ENCODE measurements at regions not wholly inside any gene's neighbourhood (a gene's known extent, or its start where the extent isn't known, plus 50 kb on each side); places are given as distances from the start of the nearest gene placed in this dataset.
A peak's percentile ranks its signal among the peaks of the same experiment; 100 is the strongest.
"Not testable (repeated sequence)": the region's sequence is repeated elsewhere in the genome, so short reads cannot be mapped to it uniquely, and the experiment has no call there.

DNA sequence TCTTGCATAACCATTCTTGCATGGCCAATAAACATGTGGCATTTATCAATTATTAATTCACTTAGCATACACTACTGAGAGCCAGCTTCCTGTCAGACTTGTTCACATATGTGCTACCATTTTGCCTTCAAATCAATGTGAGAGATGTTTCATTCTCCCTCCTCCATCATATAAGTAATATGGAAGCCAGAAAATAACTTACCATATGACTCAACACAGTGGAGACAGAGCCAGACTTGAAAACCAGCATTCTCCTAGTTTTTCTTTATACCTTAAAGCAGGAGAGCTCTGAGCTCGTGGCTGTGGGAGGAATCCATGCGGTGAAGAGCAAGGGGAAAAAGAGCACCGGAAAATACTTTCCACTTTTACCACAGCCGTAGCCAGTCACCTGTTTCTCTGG lies 215.0 kb upstream of the LRATD1 start:
- peak; percentile 29 for DNase-seq (ENCODE audit: low read depth, low spot score)

DNA sequence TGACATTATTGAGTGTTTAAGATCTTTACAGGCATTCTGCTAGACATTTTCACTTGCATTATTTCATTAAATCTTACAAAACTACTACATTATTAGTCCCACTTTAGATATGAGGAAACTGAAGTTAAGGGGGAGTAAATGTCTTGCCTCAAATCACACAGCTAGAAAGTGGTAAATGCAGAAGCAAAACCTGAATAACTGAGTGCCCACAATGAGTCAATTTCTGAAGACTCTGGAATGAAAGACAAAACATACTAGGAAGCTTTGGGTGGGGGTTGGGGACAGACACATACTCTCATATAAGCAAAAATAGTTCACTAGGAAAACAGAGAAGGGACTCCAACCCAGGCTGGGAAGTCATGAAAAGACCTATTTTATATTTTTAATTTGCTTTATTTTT lies 214.4 kb upstream of the LRATD1 start:
- DNase-seq (ENCODE audit: low read depth, low spot score): peak; percentile 65

DNA sequence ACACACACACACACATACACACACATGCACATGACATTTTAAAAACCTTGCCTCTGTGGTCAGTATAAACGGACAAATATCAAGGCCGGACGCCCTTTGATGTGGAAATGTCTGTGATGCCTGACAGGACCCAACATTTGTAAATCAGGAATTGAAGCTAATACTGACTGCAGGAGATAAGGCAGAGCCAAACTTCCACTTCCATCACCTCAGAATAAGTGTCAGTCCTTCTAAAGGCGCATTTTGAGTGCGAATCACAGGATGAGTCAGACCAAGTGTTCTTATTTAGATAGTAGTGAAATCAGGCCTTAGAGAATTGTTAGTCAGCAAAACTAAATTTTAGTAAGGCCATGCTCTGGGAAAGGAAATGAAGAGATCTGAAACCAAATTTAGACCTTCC lies 211.7 kb upstream of the LRATD1 start:
- DNase-seq (ENCODE audit: low read depth, low spot score): peak; percentile 53

DNA sequence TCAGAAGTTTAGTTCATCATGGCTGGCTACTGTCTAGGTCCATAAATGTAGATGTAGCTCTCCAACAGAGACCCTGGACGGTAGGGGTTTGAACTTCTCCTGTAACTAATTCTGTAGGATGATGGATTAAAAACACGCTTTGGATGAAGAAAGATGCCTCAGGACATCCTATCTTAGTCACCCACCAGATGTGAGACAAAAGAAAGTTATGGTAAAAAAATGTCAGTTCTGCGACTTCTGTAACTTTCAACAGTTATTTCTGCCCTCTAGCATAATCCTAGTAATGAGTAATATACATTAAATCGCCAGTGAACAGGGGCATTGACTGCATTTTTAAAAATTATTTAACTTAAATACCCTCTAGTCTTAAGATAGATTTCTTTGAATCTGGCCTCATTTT lies 210.1 kb upstream of the LRATD1 start:
- no peak for DNase-seq (ENCODE audit: low read depth, low spot score)

DNA sequence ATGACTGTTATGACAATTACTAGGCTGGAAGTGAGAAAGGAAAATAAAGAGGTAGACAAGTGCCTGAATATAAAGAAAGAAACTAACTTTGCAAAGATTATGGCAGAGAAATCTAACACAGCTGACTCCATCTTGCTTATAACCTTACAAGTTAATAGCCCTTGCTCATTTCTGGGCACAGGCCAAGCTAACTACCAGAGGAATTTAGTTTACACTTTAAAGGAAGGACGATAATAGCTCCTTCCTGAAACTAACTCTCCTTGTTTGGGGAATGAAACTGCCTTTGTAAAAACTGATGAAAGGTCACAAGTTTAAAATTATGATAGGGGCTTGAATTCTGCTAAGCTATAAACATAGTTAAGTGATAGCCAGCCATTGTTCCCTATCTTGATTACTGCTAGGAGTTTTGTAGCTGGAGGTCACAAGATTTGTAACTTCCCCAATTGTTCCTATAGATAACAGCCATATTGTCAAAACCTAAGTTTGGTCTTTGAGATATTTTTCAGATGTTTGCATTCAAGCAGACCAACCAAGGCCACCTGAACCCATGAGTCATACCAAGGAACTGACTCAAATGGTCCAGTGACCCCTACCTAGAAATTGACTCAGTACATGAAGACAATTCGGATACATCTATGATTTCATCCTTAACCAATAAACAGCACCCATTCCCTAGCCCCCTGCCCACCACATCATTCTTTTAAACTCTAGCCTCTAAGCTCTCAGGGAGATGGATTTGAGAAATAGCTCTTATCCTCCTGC lies 209.2 kb upstream of the LRATD1 start:
- no peak for DNase-seq (ENCODE audit: low read depth, low spot score)

DNA sequence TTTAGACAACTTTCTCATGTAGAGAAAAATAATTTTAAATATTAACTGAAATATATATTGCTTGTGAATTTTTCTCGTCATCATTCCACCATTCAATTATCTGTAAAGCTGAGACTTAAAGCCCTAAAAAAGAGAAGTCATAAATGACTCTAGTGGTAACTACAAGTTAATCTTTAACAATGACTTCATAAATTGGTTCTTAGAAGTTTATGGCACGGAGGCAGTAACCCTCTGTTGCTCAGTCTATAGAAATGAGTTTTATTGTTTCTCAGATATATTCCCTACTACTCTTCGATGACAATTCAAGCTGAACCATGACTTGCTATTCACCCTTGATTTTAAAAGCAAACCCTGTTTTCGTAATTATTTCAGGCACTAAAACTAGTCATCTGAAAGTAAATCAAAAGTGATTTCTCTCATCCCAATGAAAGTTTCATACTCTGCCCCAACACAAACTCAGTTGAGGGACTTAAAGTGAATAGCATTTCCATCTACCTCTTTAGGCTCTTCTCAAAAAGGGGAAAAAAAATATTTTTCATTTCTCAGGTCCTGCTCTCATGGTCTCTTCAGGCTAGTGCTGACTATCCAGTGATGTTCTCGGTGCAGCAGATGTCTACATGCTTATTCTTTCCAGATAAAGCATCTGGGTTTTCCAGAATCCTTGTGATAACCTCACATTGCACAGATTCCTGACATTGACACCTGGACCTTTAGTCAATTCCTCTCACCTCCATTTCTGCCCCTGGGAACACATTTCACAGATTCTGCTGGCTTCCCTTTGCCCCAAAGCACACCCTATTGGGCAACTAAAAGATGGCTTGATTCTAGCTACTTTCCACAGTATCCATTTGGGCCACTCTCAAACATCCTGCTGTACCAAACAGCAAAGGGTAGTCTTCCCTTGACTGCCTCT lies 207.8 kb upstream of the LRATD1 start:
- DNase-seq (ENCODE audit: low read depth, low spot score): no peak

DNA sequence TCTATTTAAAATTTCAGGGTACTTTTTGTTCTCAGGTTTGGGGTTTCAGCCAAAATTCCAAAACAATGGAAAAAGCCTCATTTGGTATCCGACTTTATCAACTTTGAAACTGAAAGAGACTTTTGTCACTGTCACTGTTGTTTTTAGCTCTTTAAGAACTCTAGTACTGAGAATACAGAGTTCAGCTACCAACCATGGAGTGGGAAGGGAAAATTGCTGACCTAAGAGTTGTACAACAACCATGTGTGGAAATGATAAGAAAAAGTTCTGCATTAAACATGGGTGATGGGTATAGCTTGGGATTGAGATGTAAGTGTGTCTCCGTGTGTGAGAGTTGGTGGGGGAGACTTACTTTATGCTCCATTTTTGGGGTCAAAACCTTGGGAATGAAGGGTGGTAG lies 206.6 kb upstream of the LRATD1 start:
- DNase-seq (ENCODE audit: low read depth, low spot score): no peak

DNA sequence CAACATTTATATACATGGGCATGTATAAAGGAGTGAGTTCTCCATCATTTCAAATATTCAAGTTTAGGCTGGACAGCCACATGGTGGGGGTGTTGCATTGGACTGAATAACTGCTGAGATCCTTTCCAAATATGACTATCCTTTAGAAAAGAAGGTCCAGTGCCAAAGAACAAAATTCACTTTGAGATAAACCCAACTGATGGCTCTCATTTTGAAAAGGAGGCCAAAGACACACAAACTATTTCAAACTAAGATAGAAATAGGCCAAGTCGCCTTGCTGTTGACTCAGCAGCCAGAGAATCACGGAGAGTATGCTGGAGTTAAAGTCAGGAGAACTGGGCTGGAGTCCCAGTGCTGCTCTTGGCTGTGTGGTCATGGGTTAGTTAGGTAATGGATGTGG lies 204.5 kb upstream of the LRATD1 start:
- peak; percentile 90 for DNase-seq (ENCODE audit: low read depth, low spot score)

DNA sequence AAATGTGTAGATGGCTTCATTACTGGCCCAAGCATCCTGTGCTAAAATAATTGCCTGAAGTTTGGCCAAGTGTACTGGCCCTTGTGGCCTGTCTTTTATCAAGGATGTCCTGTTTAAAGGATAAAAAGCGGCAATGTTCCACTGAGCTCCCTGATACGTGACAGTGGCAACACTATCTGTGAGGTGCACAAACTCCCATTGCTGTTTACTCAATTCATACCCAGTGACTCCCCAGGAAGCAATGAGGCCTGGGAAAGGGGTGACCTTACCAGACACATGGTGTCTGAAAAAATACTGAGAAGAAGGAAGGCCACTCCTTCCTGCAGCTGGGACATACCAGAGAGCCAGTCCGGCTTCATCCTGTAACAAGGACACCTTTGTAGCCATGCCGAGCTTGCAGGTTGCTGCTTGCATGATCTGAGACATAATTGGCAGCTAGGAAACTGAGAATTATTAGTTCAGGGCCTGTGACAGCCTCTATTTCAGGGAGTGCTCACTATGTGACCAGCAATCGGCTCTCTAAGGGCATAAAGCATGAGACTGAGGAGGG lies 198.5 kb upstream of the LRATD1 start:
- DNase-seq (ENCODE audit: low read depth, low spot score): no peak

DNA sequence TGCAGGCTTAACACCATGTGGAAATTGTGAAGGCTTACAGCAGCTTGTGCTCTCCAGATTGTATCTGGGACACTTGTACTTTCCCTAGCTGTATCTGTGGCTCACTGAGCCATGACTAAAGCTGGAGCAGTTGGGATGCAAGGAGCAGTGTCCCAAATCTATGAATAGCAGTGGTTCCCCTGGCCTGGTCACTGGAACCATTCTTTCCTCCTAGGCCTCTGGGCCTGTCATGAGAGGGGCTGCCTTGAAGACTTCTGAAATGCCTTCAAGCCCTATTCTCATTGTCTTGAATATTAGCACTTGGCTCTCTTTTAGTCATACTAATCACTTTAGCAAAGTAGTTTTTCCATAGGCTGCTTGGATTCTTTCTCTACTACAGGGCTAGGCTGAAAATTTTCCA lies 186.8 kb upstream of the LRATD1 start:
- no peak for DNase-seq (ENCODE audit: low read depth, low spot score)

DNA sequence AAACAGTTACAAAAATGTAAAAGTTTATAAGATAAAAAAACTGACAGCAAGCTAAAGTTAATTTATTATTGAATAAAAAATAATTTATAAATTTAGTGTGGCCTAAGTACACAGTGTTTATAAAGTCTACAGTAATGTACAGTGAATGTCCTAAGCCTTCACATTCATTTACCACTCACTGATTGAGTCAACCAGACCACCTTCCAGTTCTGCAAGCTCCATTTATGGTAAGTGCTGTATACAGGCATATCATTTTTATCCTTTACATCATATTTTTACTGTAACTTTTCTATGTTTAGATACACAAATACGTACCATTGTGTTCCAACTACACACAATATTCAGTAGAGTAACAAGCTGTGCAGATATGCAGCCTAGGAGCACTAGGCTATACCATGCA lies 184.2 kb upstream of the LRATD1 start:
- DNase-seq (ENCODE audit: low read depth, low spot score): no peak

DNA sequence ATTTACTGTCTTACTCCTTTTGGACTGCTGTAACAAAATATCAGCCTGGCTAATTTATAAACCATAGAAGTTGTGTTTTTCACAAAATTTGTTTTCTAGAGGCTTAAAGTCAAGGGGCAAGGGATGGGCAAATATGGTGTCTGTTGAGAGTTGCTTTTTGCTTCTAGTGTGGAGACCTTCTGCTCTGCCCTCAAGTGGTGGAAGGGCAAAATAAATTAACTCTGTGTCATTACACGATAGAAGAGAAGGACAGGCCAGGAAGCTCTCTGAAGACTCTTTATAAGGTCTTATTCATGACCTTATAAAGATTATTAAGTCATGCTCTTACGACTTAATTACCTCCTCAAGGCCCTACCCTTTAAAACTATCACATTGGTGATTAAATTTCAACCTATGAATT lies 181.2 kb upstream of the LRATD1 start:
- DNase-seq (ENCODE audit: low read depth, low spot score): no peak

DNA sequence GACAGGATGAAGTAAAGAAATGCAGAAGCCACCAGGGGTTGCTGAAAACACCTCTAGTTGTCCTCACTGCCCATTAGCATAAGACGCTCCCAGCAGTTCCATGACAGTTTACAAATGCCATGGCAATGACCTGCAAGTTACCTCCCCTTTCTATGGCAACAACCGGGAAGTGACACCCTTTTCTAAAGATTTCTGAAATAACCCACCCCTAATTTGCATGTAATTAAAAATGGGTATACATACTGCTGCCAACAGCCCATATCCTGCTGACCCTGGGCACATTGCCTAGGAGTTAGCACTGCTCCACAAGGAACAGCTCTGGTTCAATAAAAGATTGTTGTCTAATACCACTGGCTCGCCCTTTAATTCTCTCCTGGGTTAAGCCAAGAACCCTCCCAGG lies 178.3 kb upstream of the LRATD1 start:
- peak; percentile 46 for DNase-seq (ENCODE audit: low read depth, low spot score)

DNA sequence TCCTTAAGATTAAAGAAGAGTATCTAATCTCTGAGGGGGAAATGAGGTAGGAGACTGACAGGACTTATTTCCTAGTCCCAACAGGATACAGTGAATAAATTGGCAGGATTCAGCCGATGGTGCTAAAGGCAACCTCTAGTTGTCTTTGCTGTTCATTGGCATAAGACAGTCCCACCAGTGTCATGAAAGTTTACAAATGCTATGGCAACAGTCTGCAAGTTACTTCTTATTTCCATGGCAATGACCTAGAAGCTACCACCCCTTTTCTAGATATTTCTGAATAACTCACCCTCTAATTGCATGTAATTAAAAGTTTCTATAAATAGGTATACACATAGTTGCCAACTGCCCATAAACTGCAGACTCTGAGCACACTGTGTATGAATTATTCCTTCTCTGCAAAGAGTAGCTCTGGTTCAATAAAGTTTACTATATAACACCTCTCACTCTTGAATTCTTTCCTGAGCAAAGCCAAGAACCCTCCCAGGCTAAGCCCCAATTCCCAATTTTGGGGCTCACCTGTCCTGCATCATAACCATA lies 172.7 kb upstream of the LRATD1 start:
- DNase-seq (ENCODE audit: low read depth, low spot score): no peak

DNA sequence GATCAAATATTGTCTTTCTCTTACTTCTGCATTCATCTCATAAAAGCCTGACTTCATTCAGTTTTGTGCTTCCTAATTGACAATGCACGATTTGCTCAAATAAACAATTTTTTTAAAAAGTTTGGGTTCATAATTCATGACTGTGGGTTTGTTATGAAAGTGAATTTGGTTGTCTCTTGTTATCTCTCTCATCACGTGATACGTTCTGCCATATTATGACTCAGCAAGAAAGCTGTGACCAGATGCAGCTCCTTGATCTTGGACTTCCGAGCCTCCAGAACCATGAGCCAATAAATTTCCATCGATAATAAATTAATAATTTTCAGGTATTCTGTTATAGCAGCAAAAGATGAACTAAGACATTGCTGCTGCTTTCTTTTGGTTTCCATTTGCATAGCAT lies 156.5 kb upstream of the LRATD1 start:
- DNase-seq (ENCODE audit: low read depth, low spot score): no peak

DNA sequence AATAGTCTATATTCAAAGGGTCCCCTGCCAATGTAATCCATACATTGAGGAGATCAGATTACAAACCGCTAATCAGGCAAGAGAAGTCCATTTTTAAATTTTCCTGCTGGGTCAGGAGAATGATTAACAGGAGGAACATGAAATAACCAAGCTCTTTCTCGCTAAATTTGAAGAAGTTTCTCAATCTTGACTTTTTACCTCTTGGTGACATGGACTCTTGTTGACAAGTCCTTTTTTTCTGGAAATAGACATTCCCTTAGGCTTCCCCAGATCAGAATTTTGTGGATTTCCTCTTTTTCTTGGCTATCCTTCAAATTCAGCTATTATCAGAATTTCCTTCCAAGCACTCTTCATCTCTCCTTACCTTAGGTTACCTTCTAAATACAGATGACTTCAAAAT lies 153.0 kb upstream of the LRATD1 start:
- DNase-seq (ENCODE audit: low read depth, low spot score): no peak

DNA sequence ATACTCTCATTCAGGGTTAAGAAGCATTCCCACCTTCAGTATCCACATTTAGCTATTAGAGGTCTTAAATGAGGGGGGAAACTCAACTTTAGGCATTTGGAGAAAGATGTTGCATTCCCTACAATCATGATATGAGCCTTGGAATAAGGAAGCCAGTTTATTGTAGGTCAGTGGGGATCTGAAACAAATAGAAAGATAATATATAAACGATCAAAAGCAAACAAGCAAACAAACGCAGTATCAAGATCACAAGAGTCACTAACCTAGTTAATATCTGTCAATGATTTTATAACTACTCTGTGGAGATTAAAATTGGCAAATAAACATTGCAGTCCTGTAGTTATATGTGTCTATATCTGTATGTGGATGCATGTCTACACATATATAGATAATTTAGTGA lies 152.4 kb upstream of the LRATD1 start:
- no peak for DNase-seq (ENCODE audit: low read depth, low spot score)

DNA sequence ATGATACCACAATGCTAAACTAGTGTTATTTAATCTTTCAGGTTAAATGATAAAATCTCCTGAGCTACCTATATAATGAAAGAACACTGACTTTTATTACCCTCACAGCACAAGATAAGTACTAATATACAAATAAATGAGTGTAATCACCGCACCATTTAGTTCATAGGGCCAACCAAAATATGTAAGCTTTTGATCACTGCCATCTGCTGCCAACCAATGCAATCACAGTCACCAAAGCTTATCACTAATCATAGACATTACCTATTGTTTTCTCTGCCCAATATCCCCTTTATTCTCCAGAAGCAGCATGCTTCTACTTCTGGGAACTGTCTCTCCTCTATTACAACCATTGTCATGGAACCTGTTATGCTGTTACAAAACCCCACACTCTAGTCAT lies 151.6 kb upstream of the LRATD1 start:
- DNase-seq (ENCODE audit: low read depth, low spot score): no peak

DNA sequence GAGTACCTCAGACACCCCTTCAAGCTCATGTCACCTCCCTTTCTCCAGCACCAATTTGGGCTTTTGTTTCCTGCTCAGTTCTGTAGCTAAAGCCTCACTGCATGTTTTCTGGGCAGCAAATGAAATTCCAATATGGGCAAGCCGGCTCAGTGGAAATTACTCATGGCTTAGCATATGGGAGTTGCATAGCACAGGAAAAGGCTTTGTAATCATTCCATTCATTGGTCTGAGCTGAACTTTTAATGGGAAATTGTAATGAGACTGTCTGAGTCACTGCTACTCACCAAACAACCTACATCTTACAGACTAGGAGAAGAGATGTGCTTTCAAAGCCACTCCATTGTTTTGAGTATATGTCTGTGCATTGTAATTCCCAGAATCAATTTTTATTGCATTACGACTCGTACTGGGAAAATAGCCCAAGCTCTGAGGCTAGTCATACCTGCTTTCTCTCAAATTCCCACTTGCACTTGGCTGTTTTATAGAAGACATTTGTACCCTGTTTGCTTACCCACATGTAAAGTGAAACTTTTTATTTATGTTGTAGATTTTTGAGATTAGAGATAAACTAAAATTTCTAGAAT lies 139.5 kb upstream of the LRATD1 start:
- peak; percentile 89 for DNase-seq (ENCODE audit: low read depth, low spot score)

DNA sequence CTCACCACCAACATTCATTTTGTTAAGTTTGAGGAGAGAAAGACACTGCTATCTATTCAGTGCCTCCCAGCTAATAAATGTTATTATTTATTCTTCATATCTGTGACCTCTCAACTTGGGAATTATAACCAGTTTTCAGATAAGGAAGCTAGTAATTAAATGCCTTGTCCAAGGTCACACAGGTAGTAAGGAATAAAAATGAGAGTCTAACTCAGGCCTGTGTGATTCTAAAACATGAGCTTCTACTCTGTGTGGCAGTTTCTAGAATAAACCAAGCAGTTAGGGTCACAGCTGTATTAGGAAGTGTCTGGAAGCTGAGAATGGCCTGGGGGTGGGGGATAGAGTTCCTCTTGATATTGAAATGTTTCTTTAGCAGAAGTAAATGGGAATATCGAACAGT lies 137.8 kb upstream of the LRATD1 start:
- no peak for DNase-seq (ENCODE audit: low read depth, low spot score)

DNA sequence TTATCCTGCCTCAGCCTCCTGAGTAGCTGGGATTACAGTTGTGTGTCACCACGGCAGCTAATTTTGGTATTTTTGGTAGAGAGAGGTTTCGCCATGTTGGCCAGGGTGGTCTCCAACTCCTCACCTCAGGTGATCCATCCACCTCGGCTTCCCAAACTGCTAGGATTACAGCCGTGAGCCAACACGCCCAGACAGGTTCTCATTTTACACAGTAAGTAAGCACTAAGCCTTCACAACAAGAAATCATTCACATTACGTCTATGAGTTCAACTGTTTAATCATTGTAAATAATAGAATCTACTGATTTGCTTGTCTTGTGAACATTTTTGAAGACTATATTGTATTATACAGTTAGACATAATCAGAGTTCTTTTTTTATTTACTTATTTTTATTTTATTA lies 131.5 kb upstream of the LRATD1 start:
- no peak for DNase-seq (ENCODE audit: low read depth, low spot score)

DNA sequence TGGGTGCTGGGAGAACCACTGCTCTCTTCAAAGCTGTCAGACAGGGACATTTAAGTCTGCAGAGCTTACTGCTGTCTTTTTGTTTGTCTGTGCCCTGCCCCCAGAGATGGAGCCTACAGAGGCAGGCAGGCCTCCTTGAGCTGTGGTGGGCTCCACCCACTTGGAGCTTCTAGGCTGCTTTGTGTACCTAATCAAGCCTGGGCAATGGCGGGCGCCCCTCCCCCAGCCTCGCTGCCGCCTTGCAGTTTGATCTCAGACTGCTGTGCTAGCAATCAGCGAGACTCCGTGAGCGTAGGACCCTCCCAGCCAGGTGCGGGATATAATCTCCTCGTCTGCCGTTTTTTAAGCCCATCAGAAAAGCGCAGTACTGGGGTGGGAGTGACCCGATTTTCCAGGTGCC lies 125.6 kb upstream of the LRATD1 start:
- DNase-seq (ENCODE audit: low read depth, low spot score): not testable (repeated sequence)

All from astrocyte of the hippocampus (primary cell).